Lower leg skin (tissue), 3 donors: ENCODE measurements at regions not wholly inside any gene's neighbourhood (a gene's known extent, or its start where the extent isn't known, plus 50 kb on each side); places are given as distances from the start of the nearest gene placed in this dataset.

Source experiments
- POLR2A ChIP-seq, 2 donors: fragments of 450-650 bp; IDR thresholded peaks; one replicate each; pipeline ENCODE4 v1.6.1; 2016 to 2017; ENCODE audit warnings: antibody characterized with exemption in 2 of 2, mild to moderate bottlenecking in 1 of 2, moderate library complexity in 1 of 2
- TF ChIP-seq, protein P1 (sequence below), 3 donors: fragments of 450-650 bp; IDR thresholded peaks; one replicate each; pipeline ENCODE4 v1.5.1; 2016; ENCODE audit warnings: antibody characterized with exemption in 3 of 3, mild to moderate bottlenecking in 3 of 3, moderate library complexity in 2 of 3

DNA sequence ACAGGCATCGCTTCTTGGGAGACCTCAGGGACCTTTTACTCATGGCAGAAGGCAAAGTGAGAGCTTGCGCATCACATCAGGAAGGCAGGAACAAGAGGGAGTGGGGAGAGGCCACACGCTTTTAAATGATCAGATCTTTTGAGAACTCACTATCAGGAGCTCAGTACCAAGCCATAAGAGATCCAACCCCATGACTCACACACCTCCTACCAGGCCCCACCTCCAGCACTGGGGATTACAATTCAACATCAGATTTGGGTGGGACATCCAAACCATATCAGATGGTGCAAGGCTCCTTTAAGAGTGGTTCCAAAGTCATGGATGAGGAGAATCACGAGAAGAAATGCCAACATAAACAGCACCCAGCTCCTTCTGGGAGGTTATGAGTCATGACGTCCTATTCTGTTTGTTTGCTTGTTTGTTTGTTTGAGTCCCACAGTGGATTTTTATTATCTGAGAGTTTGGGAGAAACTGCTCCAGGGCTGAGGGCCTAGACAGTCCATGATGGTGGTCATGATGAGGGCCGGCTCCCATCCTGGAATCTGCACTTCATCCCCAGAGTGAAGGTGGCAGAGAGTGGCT lies 453.5 kb downstream of the GADD45G start:
- TF ChIP-seq, protein P1, sequence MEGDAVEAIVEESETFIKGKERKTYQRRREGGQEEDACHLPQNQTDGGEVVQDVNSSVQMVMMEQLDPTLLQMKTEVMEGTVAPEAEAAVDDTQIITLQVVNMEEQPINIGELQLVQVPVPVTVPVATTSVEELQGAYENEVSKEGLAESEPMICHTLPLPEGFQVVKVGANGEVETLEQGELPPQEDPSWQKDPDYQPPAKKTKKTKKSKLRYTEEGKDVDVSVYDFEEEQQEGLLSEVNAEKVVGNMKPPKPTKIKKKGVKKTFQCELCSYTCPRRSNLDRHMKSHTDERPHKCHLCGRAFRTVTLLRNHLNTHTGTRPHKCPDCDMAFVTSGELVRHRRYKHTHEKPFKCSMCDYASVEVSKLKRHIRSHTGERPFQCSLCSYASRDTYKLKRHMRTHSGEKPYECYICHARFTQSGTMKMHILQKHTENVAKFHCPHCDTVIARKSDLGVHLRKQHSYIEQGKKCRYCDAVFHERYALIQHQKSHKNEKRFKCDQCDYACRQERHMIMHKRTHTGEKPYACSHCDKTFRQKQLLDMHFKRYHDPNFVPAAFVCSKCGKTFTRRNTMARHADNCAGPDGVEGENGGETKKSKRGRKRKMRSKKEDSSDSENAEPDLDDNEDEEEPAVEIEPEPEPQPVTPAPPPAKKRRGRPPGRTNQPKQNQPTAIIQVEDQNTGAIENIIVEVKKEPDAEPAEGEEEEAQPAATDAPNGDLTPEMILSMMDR (IDR thresholded peaks at IDR 0.05) = no peak
- TF ChIP-seq POLR2A (IDR thresholded peaks at IDR 0.05) = no peak
